CD14-positive monocyte (primary cell): ENCODE measurements at regions not wholly inside any gene's neighbourhood (a gene's known extent, or its start where the extent isn't known, plus 50 kb on each side); places are given as distances from the start of the nearest gene placed in this dataset.

ENCODE experiments used
- DNase-seq, 3 donors: peaks; one replicate each; pipeline ENCODE4 v3.0.0-alpha.2; 2011 to 2022
- H2AFZ ChIP-seq: 2 replicates; pipeline ENCODE4 v1.6.0; 2012; ENCODE audit warnings: mild to moderate bottlenecking, low read depth, low read length, inconsistent platforms; ENCODE audit not compliant: insufficient read depth, poor library complexity, severe bottlenecking
- H3K27ac ChIP-seq, 2 donors: 1 replicate in 1 of 2; 2 replicates in 1 of 2; pipeline ENCODE4 v1.5.1; 2012 to 2013; ENCODE audit warnings: low read length in 2 of 2, control low read depth in 1 of 2, inconsistent platforms in 1 of 2, low read depth in 1 of 2, mild to moderate bottlenecking in 1 of 2
- H3K27me3 ChIP-seq, 2 donors: one replicate each; pipeline versions ENCODE4 v1.6.0 to v1.6.1; 2011 to 2013; ENCODE audit warnings: low read length in 2 of 2; ENCODE audit not compliant: control insufficient read depth in 2 of 2, insufficient read depth in 2 of 2
- H3K36me3 ChIP-seq, 2 donors: replicated peaks in 1 of 2; 1 replicate in 1 of 2; 2 replicates in 1 of 2; pipeline versions ENCODE4 v1.5.1 to v1.6.1; 2012 to 2013; ENCODE audit warnings: low read length in 2 of 2, control low read depth in 1 of 2, inconsistent platforms in 1 of 2, mild to moderate bottlenecking in 1 of 2; ENCODE audit not compliant: insufficient read depth in 2 of 2, control insufficient read depth in 1 of 2
- H3K4me1 ChIP-seq, 2 donors: 1 replicate in 1 of 2; 2 replicates in 1 of 2; pipeline versions ENCODE4 v1.5.1 to v1.6.1; 2012 to 2013; ENCODE audit warnings: low read length in 2 of 2, control low read depth in 1 of 2, inconsistent platforms in 1 of 2, mild to moderate bottlenecking in 1 of 2, moderate library complexity in 1 of 2; ENCODE audit not compliant: insufficient read depth in 2 of 2, control insufficient read depth in 1 of 2
- H3K4me2 ChIP-seq: replicated peaks from 2 replicates; pipeline ENCODE3; 2012; ENCODE audit warnings: low read length, moderate library complexity, mild to moderate bottlenecking; ENCODE audit not compliant: poor library complexity, severe bottlenecking; ENCODE audit errors: extremely low read depth
- H3K4me3 ChIP-seq, 3 experiments: fragments of 200-600 bp in 1 of 3; sonication (generic) in 1 of 3; replicated peaks in 1 of 3; 1 replicate in 2 of 3; 2 replicates in 1 of 3; pipeline ENCODE4 v1.5.1; 2011 to 2013; ENCODE audit warnings: low read length in 3 of 3, mild to moderate bottlenecking in 3 of 3, control low read depth in 2 of 3, low read depth in 2 of 3, inconsistent platforms in 1 of 3, moderate library complexity in 1 of 3
- H3K79me2 ChIP-seq: 2 replicates; pipeline ENCODE4 v1.6.0; 2012; ENCODE audit warnings: mild to moderate bottlenecking, control low read depth, inconsistent platforms, low read length, moderate library complexity; ENCODE audit not compliant: insufficient read depth
- H3K9ac ChIP-seq: 2 replicates; pipeline ENCODE4 v1.6.0; 2017; ENCODE audit warnings: low read length, mild to moderate bottlenecking; ENCODE audit not compliant: insufficient read depth, poor library complexity, severe bottlenecking
- H3K9me3 ChIP-seq, 2 donors: replicated peaks in 1 of 2; 1 replicate in 1 of 2; 2 replicates in 1 of 2; pipeline versions ENCODE4 v1.5.1 to v1.6.1; 2012 to 2013; ENCODE audit warnings: low read length in 2 of 2, control low read depth in 1 of 2; ENCODE audit not compliant: control insufficient read depth in 1 of 2, insufficient read depth in 1 of 2
- H4K20me1 ChIP-seq: 2 replicates; pipeline ENCODE4 v1.6.0; 2012; ENCODE audit warnings: mild to moderate bottlenecking, low read length, control low read depth, moderate library complexity; ENCODE audit not compliant: insufficient read depth
- H3K27ac Mint-ChIP-seq, 7 donors: one replicate each; pipeline ENCODE4 v1.8.0; 2020; ENCODE audit warnings: mild to moderate bottlenecking in 7 of 7, mixed read lengths in 7 of 7, moderate library complexity in 6 of 7, inconsistent platforms in 2 of 7
- H3K27me3 Mint-ChIP-seq, 3 donors: one replicate each; pipeline ENCODE4 v1.8.0; 2021 to 2022; ENCODE audit warnings: low read depth in 3 of 3, mild to moderate bottlenecking in 3 of 3, mixed read lengths in 3 of 3, moderate library complexity in 3 of 3, inconsistent platforms in 1 of 3
- H3K36me3 Mint-ChIP-seq, 2 donors: one replicate each; pipeline ENCODE4 v1.8.0; 2020; ENCODE audit warnings: mixed read lengths in 2 of 2, inconsistent platforms in 1 of 2, mild to moderate bottlenecking in 1 of 2
- H3K4me1 Mint-ChIP-seq: one replicate; pipeline ENCODE4 v1.8.0; 2020; ENCODE audit warnings: mild to moderate bottlenecking, mixed read lengths
- H3K4me3 Mint-ChIP-seq, 2 donors: one replicate each; pipeline ENCODE4 v1.8.0; 2020; ENCODE audit warnings: mild to moderate bottlenecking in 2 of 2, mixed read lengths in 2 of 2, moderate library complexity in 1 of 2
- H3K9me3 Mint-ChIP-seq, 7 donors: one replicate each; pipeline ENCODE4 v1.8.0; 2020 to 2022; ENCODE audit warnings: mixed read lengths in 7 of 7, mild to moderate bottlenecking in 6 of 7, moderate library complexity in 6 of 7, inconsistent platforms in 2 of 7
- WGBS: methylation state at CpG from one replicate; pipeline ENCODE4 v1.1.5; 2013; ENCODE audit warnings: missing lambda C conversion rate; ENCODE audit not compliant: insufficient coverage; 5-methylcytosine and 5-hydroxymethylcytosine counted together
- intact Hi-C, 2 donors: fragments of 100-400 bp; cut with micrococcal nuclease; formaldehyde crosslinking; loops; one replicate each; pipeline versions ENCODE4 v1.15.0 to v1.15.1; 2023
- TF ChIP-seq, protein P1 (sequence below): fragments of 200-600 bp; IDR thresholded peaks from one replicate; pipeline ENCODE4 v1.8.0; 2022; ENCODE audit warnings: antibody characterized with exemption, mild to moderate bottlenecking

DNA sequence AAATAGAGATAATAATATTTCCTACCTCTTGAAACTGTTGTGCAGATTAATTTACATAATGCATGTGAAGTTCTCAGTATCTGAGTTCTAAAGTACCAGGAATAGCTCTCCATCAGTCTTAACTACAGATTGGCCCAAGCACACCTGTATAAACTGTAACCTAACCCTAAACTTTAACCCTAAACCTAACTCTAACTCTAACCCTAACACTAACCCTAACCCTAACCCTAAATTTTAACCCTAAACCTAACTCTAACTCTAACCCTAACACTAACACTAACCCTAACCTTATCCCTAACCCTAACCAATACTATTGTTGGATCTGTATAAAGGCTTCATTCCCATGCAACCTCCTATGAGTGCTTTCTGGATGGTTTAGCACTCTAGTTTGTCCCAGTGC is 1445.9 kb upstream of the TENM4 start:
- no peak overlapping the region for H3K27ac Mint-ChIP-seq
- Histone ChIP-seq H4K20me1 (no peaks in the 10 kb centered on the region), H3K27me3 (no peaks in the 10 kb centered on the region), H3K4me2 (no peak overlapping the region), H2AFZ (no peak overlapping the region), H3K4me3 (no peak overlapping the region), H3K4me1 (no peaks in the 10 kb centered on the region), H3K36me3 (no peaks in the 10 kb centered on the region), H3K79me2 (no peaks in the 10 kb centered on the region), H3K9me3 (no peaks in the 10 kb centered on the region), H3K27ac (no peak overlapping the region), H3K9ac (no peak overlapping the region)
- no peak overlapping the region for H3K4me3 Mint-ChIP-seq
- intact Hi-C loops = no loop called here
- no peak for DNase-seq
- TF ChIP-seq, protein P1, sequence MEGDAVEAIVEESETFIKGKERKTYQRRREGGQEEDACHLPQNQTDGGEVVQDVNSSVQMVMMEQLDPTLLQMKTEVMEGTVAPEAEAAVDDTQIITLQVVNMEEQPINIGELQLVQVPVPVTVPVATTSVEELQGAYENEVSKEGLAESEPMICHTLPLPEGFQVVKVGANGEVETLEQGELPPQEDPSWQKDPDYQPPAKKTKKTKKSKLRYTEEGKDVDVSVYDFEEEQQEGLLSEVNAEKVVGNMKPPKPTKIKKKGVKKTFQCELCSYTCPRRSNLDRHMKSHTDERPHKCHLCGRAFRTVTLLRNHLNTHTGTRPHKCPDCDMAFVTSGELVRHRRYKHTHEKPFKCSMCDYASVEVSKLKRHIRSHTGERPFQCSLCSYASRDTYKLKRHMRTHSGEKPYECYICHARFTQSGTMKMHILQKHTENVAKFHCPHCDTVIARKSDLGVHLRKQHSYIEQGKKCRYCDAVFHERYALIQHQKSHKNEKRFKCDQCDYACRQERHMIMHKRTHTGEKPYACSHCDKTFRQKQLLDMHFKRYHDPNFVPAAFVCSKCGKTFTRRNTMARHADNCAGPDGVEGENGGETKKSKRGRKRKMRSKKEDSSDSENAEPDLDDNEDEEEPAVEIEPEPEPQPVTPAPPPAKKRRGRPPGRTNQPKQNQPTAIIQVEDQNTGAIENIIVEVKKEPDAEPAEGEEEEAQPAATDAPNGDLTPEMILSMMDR = no peak
- no peaks in the 10 kb centered on the region for H3K36me3 Mint-ChIP-seq
- no peaks in the 10 kb centered on the region for H3K4me1 Mint-ChIP-seq
- no peaks in the 10 kb centered on the region for H3K27me3 Mint-ChIP-seq
- peaks cover 0 to 5% (median 0%) of the 10 kb centered on the region in 7 donors for H3K9me3 Mint-ChIP-seq

- TF ChIP-seq, protein P1 = no peak
- Histone ChIP-seq H3K9ac (no peak overlapping the region), H3K27ac (no peak overlapping the region), H3K9me3 (no peaks in the 10 kb centered on the region), H3K4me1 (no peaks in the 10 kb centered on the region), H3K4me2 (no peak overlapping the region), H3K79me2 (no peaks in the 10 kb centered on the region), H3K36me3 (no peaks in the 10 kb centered on the region), H3K27me3 (no peaks in the 10 kb centered on the region), H3K4me3 (no peak overlapping the region), H4K20me1 (no peaks in the 10 kb centered on the region), H2AFZ (no peak overlapping the region)
- intact Hi-C loops = no loop called here
- H3K9me3 Mint-ChIP-seq = peaks cover 0 to 2% (median 0%) of the 10 kb centered on the region in 7 donors
- H3K4me3 Mint-ChIP-seq = no peak overlapping the region
- H3K27me3 Mint-ChIP-seq = no peaks in the 10 kb centered on the region
- H3K27ac Mint-ChIP-seq = no peak overlapping the region
- WGBS = no CpG with 5 or more reads among the region's 6 CpGs
- H3K36me3 Mint-ChIP-seq = no peaks in the 10 kb centered on the region
- no peak for DNase-seq
- no peaks in the 10 kb centered on the region for H3K4me1 Mint-ChIP-seq
Measured at GRCh38 chr11:80873310-80873999, 1432.6 kb upstream of the TENM4 start.
